Activated T-cell treated with anti-CD3 and anti-CD28 coated beads, Interleukin-2, amount 50 U/mL, for 4 hours (primary cell): ENCODE measurements at regions not wholly inside any gene's neighbourhood (a gene's known extent, or its start where the extent isn't known, plus 50 kb on each side); places are given as distances from the start of the nearest gene placed in this dataset.

Source experiments
- ATAC-seq, 2 donors: fragments of 200-7000 bp; cut with Tn5 transposase; one replicate each; pipeline ENCODE4 v1.10.0; 2021
- DNase-seq: peaks from one replicate; pipeline ENCODE4 v3.0.0-alpha.2; 2020
- H3K27me3 Mint-ChIP-seq: one replicate; pipeline ENCODE4 v1.8.0; 2021; ENCODE audit warnings: low read depth, mixed read lengths
- H3K36me3 Mint-ChIP-seq: one replicate; pipeline ENCODE4 v1.8.0; 2022; ENCODE audit warnings: mixed read lengths; ENCODE audit not compliant: insufficient read depth
- H3K4me1 Mint-ChIP-seq: one replicate; pipeline ENCODE4 v1.8.0; 2021; ENCODE audit warnings: low read depth, mixed read lengths
- H3K4me3 Mint-ChIP-seq: one replicate; pipeline ENCODE4 v1.8.0; 2021; ENCODE audit warnings: mild to moderate bottlenecking, moderate library complexity, mixed read lengths
- H3K9me3 Mint-ChIP-seq: one replicate; pipeline ENCODE4 v1.8.0; 2021; ENCODE audit warnings: mixed read lengths

- Mint-ChIP-seq H3K27me3 (peaks cover 24% of the 10 kb centered on the region), H3K4me1 (no peaks in the 10 kb centered on the region), H3K36me3 (no peaks in the 10 kb centered on the region), H3K4me3 (no peak overlapping the region), H3K9me3 (no peaks in the 10 kb centered on the region)
- no peak for ATAC-seq
- DNase-seq = no peak
These were observed 77.2 kb upstream of the IRX3 start for GRCh38 chr16:54363766-54364165.

GRCh38 chr16:54362591-54363206 lies 76.1 kb upstream of the IRX3 start:
- Mint-ChIP-seq H3K9me3 (no peaks in the 10 kb centered on the region), H3K36me3 (no peaks in the 10 kb centered on the region), H3K4me3 (no peak overlapping the region), H3K27me3 (peaks cover 22% of the 10 kb centered on the region), H3K4me1 (no peaks in the 10 kb centered on the region)
- no peak for DNase-seq
- no peak for ATAC-seq

- no peak overlapping the region for H3K4me3 Mint-ChIP-seq
- no peaks in the 10 kb centered on the region for H3K9me3 Mint-ChIP-seq
- no peak for ATAC-seq
- H3K36me3 Mint-ChIP-seq = no peaks in the 10 kb centered on the region
- no peak for DNase-seq
- H3K4me1 Mint-ChIP-seq = no peaks in the 10 kb centered on the region
- peaks cover 23% of the 10 kb centered on the region for H3K27me3 Mint-ChIP-seq
These were observed 74.7 kb upstream of the IRX3 start for GRCh38 chr16:54361246-54361645.

- Mint-ChIP-seq H3K9me3 (peaks cover 2% of the 10 kb centered on the region), H3K4me3 (no peak overlapping the region), H3K27me3 (peaks cover 22% of the 10 kb centered on the region), H3K36me3 (no peaks in the 10 kb centered on the region), H3K4me1 (no peaks in the 10 kb centered on the region)
- no peak for DNase-seq
- no peak for ATAC-seq
These were observed 74.1 kb upstream of the IRX3 start for GRCh38 chr16:54360681-54361080.

- DNase-seq = no peak
- Mint-ChIP-seq H3K4me3 (no peak overlapping the region), H3K36me3 (no peaks in the 10 kb centered on the region), H3K4me1 (no peaks in the 10 kb centered on the region), H3K27me3 (peaks cover 22% of the 10 kb centered on the region), H3K9me3 (peaks cover 2% of the 10 kb centered on the region)
- no peak for ATAC-seq
These were observed 73.0 kb upstream of the IRX3 start for GRCh38 chr16:54359555-54359954.

GRCh38 chr16:54359081-54359480 lies 72.5 kb upstream of the IRX3 start:
- ATAC-seq = no peak

GRCh38 chr16:54356391-54356790 lies 69.8 kb upstream of the IRX3 start:
- no peaks in the 10 kb centered on the region for H3K36me3 Mint-ChIP-seq
- H3K9me3 Mint-ChIP-seq = peaks cover 2% of the 10 kb centered on the region
- H3K4me3 Mint-ChIP-seq = no peak overlapping the region
- no peaks in the 10 kb centered on the region for H3K4me1 Mint-ChIP-seq
- H3K27me3 Mint-ChIP-seq = peaks cover 20% of the 10 kb centered on the region
- DNase-seq (no peak), ATAC-seq (no peak)

More at GRCh38 chr16:54359081-54359480, 72.5 kb upstream of the IRX3 start:
- DNase-seq = no peak
- H3K4me3 Mint-ChIP-seq = no peak overlapping the region
- no peaks in the 10 kb centered on the region for H3K4me1 Mint-ChIP-seq
- peaks cover 22% of the 10 kb centered on the region for H3K27me3 Mint-ChIP-seq
- no peaks in the 10 kb centered on the region for H3K36me3 Mint-ChIP-seq
- peaks cover 2% of the 10 kb centered on the region for H3K9me3 Mint-ChIP-seq

- no peak for DNase-seq
- no peak for ATAC-seq
- Mint-ChIP-seq H3K4me3 (no peak overlapping the region), H3K27me3 (peaks cover 22% of the 10 kb centered on the region), H3K36me3 (no peaks in the 10 kb centered on the region), H3K4me1 (no peaks in the 10 kb centered on the region), H3K9me3 (peaks cover 2% of the 10 kb centered on the region)
These were observed 68.7 kb upstream of the IRX3 start for GRCh38 chr16:54355251-54355650.

- peaks cover 20% of the 10 kb centered on the region for H3K27me3 Mint-ChIP-seq
- no peak for ATAC-seq
- no peaks in the 10 kb centered on the region for H3K36me3 Mint-ChIP-seq
- DNase-seq = no peak
- no peaks in the 10 kb centered on the region for H3K4me1 Mint-ChIP-seq
- no peak overlapping the region for H3K4me3 Mint-ChIP-seq
- H3K9me3 Mint-ChIP-seq = peaks cover 2% of the 10 kb centered on the region
These were observed 66.5 kb upstream of the IRX3 start for GRCh38 chr16:54353097-54353496.

GRCh38 chr16:54351171-54351570 lies 64.6 kb upstream of the IRX3 start:
- ATAC-seq = no peak
- H3K4me3 Mint-ChIP-seq = no peak overlapping the region
- H3K36me3 Mint-ChIP-seq = no peaks in the 10 kb centered on the region
- H3K4me1 Mint-ChIP-seq = no peaks in the 10 kb centered on the region
- H3K27me3 Mint-ChIP-seq = peaks cover 18% of the 10 kb centered on the region
- peaks cover 2% of the 10 kb centered on the region for H3K9me3 Mint-ChIP-seq
- DNase-seq = no peak

GRCh38 chr16:54347961-54348360 lies 61.4 kb upstream of the IRX3 start:
- H3K4me1 Mint-ChIP-seq = no peaks in the 10 kb centered on the region
- H3K36me3 Mint-ChIP-seq = no peaks in the 10 kb centered on the region
- no peak overlapping the region for H3K4me3 Mint-ChIP-seq
- H3K9me3 Mint-ChIP-seq = no peaks in the 10 kb centered on the region
- peaks cover 22% of the 10 kb centered on the region for H3K27me3 Mint-ChIP-seq
- DNase-seq (no peak), ATAC-seq (no peak)

- H3K9me3 Mint-ChIP-seq = no peaks in the 10 kb centered on the region
- ATAC-seq = no peak
- DNase-seq = no peak
These were observed 59.5 kb upstream of the IRX3 start for GRCh38 chr16:54346041-54346440.

GRCh38 chr16:54344646-54345630 lies 58.4 kb upstream of the IRX3 start:
- Mint-ChIP-seq H3K4me1 (no peaks in the 10 kb centered on the region), H3K27me3 (peaks cover 9% of the 10 kb centered on the region), H3K4me3 (no peak overlapping the region), H3K36me3 (no peaks in the 10 kb centered on the region), H3K9me3 (no peaks in the 10 kb centered on the region)
- ATAC-seq (no peak), DNase-seq (no peak)

More at GRCh38 chr16:54346041-54346440, 59.5 kb upstream of the IRX3 start:
- peaks cover 14% of the 10 kb centered on the region for H3K27me3 Mint-ChIP-seq
- H3K4me3 Mint-ChIP-seq = no peak overlapping the region
- no peaks in the 10 kb centered on the region for H3K4me1 Mint-ChIP-seq
- H3K36me3 Mint-ChIP-seq = no peaks in the 10 kb centered on the region

- DNase-seq (no peak), ATAC-seq (no peak)
- no peaks in the 10 kb centered on the region for H3K9me3 Mint-ChIP-seq
- no peak overlapping the region for H3K4me3 Mint-ChIP-seq
- H3K27me3 Mint-ChIP-seq = peaks cover 9% of the 10 kb centered on the region
- H3K4me1 Mint-ChIP-seq = no peaks in the 10 kb centered on the region
- no peaks in the 10 kb centered on the region for H3K36me3 Mint-ChIP-seq
These were observed 56.4 kb upstream of the IRX3 start for GRCh38 chr16:54342966-54343365.
